ENCODE measurements at regions not wholly inside any gene's neighbourhood (a gene's known extent, or its start where the extent isn't known, plus 50 kb on each side); places are given as distances from the start of the nearest gene placed in this dataset.

DNA sequence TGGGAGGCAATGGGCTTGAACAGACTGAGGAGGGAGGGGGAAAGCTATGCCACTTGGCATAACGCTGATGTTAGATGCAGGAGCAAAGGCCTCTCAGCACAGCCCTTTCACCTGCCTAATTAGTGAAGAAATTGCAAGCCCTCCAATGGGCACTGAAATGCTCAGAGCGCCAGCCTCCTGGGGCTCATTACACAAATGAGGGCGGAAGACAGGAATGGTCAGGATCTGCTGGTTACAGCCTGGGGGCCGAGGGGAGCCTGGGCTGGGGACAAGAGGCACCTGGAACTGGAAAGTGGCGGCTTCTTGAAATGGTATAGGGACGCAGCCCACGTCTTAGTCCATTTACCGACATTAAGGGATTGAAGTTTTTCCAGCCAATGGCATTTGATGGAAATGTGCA is 50.2 kb upstream of the PLET1 start:
- no peak overlapping the region for H3K4me3 ChIP-seq (replicated peaks; ENCODE audit: low read depth, low read length)

DNA sequence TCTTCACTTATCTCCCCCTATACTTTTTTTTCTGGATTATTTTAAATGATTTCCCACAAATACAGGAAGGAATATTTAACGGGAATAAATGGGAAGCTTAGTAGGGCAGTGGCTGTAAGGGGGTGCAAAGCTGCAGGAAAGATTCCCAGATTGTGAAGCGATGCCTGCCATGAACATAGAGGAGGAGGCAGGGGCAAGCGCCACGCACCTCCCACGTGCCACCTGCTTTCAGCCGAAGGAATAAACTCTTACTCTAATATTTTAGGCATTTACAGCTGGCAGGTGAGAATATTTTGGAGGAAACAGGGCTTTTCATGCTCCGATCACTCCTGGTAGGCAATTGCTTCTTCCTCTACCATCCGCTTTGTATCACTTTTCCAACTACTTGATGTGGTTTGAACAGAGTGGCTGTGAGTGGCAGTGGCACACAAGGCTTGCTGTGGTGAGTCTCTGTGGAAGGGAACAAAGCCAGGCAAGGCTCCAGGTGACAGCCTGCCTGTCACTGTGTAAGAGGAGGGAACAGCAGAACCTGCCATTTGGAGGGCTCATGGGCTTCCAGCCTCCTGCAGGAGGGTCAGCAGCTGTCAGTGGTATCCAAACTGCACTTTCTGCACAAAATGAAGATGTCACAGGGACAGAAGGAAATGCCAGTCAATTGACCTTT is 54.5 kb upstream of the PLET1 start:
- no peak overlapping the region for H3K4me3 ChIP-seq (replicated peaks; ENCODE audit: low read depth, low read length)
- TF ChIP-seq, protein P1, sequence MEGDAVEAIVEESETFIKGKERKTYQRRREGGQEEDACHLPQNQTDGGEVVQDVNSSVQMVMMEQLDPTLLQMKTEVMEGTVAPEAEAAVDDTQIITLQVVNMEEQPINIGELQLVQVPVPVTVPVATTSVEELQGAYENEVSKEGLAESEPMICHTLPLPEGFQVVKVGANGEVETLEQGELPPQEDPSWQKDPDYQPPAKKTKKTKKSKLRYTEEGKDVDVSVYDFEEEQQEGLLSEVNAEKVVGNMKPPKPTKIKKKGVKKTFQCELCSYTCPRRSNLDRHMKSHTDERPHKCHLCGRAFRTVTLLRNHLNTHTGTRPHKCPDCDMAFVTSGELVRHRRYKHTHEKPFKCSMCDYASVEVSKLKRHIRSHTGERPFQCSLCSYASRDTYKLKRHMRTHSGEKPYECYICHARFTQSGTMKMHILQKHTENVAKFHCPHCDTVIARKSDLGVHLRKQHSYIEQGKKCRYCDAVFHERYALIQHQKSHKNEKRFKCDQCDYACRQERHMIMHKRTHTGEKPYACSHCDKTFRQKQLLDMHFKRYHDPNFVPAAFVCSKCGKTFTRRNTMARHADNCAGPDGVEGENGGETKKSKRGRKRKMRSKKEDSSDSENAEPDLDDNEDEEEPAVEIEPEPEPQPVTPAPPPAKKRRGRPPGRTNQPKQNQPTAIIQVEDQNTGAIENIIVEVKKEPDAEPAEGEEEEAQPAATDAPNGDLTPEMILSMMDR (IDR thresholded peaks at IDR 0.05; ENCODE audit: low read length, missing control alignments), result no peak
- no peak for DNase-seq (ENCODE audit: low read depth)

More for the DNA sequence above, 50.2 kb upstream of the PLET1 start:
- no peak for DNase-seq (ENCODE audit: low read depth)
- TF ChIP-seq, protein P1 (IDR thresholded peaks at IDR 0.05; ENCODE audit: low read length, missing control alignments), result no peak

DNA sequence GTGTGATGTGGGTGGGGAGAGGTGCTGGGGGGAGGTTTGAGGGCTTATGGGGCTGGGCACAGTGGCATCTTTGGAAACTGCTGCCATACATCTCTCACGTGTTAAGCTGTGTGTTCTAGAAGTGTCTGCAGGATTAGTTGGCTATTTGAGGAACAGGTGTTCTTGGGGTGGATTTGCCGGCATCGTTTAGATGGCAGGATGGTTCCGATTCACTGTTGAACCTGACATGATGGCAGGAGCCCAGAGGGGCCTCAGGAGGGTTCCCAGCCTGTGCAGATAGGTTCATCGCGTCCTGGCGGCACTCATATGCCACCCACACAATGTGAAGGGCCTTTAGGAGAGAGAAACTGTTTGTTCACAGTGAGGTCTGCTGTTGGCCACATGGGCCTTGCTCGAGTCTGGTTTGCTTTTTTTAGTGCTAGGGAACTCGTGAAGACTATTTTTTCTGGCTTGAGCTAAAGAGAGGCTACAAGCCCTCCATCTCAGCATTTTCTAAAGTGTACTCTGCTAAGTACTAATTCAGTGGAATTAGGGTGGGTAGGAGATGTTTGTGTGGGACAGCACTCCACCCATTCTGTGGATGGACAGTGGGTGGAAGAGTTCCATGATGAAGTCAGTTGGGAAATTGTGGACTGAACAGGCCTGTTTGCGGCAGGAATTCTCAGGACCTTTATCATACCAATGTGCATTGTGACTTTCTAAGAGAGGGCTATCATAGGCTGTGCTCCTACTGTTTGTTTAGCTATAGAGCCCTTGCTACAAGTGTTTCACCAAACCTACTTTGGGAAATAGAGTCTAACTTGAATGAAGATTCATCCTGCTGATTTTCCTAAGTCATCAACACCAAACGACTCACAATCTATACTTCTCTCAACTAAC is 55.4 kb upstream of the PLET1 start:
- TF ChIP-seq, protein P1 (IDR thresholded peaks at IDR 0.05; ENCODE audit: low read length, missing control alignments), result no peak
- no peak for DNase-seq (ENCODE audit: low read depth)
- no peak overlapping the region for H3K4me3 ChIP-seq (replicated peaks; ENCODE audit: low read depth, low read length)

DNA sequence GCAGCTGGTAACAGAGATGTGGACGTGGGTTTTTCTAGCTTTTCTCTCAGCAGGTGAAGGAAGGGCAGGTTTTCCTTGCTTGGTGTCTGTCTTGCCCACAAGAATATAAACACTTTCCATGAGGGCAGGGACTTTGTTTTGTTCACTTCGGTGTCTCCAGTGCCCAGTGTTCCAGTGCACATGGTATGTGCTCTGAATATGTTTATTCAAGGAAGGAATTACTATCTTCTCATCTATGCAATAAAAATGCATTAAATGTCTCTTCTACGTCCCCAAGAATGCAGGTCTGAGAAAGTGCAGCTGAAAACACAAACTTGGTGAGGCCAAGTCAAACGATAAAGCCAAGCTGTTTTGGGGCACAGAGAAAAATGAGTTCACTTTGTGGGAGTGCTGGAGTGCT is 56.3 kb upstream of the PLET1 start:
- DNase-seq (ENCODE audit: low read depth), result no peak
- no peak overlapping the region for H3K4me3 ChIP-seq (replicated peaks; ENCODE audit: low read depth, low read length)
- TF ChIP-seq, protein P1 (IDR thresholded peaks at IDR 0.05; ENCODE audit: low read length, missing control alignments), result no peak

DNA sequence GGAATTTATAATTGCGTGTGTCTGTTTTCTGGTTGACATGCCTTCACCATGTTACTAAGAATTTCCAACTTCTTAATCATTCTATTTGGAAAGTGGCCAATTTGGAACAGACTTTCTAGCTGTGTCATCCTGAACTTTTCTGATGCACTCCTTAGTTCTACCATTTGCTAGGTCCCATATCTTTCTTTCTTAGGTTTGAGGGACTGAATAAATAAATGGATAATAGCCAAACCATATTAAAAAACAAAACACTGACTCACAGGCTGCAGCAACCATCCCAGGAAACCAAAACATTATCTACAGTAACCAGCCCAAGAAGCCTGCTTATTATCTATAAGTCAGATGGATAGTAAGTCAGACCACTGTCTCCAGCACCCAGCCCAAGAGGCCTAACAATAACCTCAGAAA is 57.5 kb upstream of the PLET1 start:
- TF ChIP-seq, protein P1 (IDR thresholded peaks at IDR 0.05; ENCODE audit: low read length, missing control alignments), result no peak
- no peak overlapping the region for H3K4me3 ChIP-seq (replicated peaks; ENCODE audit: low read depth, low read length)
- peak; percentile 94 for DNase-seq (ENCODE audit: low read depth)

DNA sequence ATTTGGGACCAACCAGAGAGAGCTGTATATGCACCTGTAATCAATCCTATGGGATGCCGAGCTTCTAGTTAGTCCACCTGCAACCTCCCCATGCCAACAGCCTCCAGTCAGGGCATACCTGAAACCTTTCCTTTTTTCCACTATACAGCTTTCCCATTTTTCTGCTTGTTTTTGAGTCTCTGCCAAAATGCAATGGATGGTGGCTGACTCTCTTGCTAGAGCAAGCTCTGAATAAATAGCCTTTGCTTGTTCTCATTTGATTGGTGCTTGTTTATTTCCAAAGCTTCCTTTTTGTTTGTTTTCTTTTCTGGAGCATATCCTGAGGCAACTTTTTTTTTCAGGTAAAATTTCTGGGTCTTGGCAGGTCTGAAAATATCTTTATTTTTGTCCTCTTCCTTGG is 58.0 kb upstream of the PLET1 start:
- no peak overlapping the region for H3K4me3 ChIP-seq (replicated peaks; ENCODE audit: low read depth, low read length)
- TF ChIP-seq, protein P1 (IDR thresholded peaks at IDR 0.05; ENCODE audit: low read length, missing control alignments), result no peak
- DNase-seq (ENCODE audit: low read depth), result peak; percentile 10
